Stimulated activated CD4-positive, alpha-beta T cell treated with anti-CD3 and anti-CD28 coated beads, TNF-alpha, amount 100 ng/mL, for 48 hours (primary cell): ENCODE measurements at regions not wholly inside any gene's neighbourhood (a gene's known extent, or its start where the extent isn't known, plus 50 kb on each side); places are given as distances from the start of the nearest gene placed in this dataset.
"Not testable (repeated sequence)": the region's sequence is repeated elsewhere in the genome, so short reads cannot be mapped to it uniquely, and the experiment has no call there.

Experiments
- DNase-seq, 3 donors: peaks; one replicate each; pipeline ENCODE4 v3.0.0-alpha.2; 2020; ENCODE audit warnings: low read depth in 3 of 3

- no peak for DNase-seq
Observed at GRCh38 chr21:35801391-35801790, 258.9 kb downstream of the SETD4 start.

GRCh38 chr21:35800796-35801385 is 259.4 kb downstream of the SETD4 start:
- DNase-seq, result not testable (repeated sequence)

- DNase-seq, result no peak
Observed at GRCh38 chr21:35796844-35797243, 263.5 kb downstream of the SETD4 start.

DNA sequence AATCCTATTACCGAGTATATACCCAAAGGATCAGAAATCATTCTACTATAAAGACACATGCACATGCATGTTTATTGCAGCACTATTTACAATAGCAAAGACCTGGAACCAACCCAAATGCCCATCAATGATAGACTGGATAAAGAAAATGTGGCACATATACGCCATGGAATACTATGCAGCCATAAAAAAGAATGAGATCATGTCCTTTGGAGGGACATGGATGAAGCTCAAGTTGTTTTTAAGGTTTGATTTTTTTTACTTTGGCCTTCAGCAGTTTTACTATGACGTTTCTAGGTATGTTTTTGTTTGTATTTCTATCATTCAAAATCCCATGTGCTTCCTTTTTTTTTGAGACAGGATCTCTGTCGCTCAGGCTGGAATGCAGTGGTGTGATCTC is 265.8 kb downstream of the SETD4 start:
- not testable (repeated sequence) for DNase-seq

- DNase-seq, result no peak
Observed at GRCh38 chr21:35792569-35793305, 267.6 kb downstream of the SETD4 start.

DNA sequence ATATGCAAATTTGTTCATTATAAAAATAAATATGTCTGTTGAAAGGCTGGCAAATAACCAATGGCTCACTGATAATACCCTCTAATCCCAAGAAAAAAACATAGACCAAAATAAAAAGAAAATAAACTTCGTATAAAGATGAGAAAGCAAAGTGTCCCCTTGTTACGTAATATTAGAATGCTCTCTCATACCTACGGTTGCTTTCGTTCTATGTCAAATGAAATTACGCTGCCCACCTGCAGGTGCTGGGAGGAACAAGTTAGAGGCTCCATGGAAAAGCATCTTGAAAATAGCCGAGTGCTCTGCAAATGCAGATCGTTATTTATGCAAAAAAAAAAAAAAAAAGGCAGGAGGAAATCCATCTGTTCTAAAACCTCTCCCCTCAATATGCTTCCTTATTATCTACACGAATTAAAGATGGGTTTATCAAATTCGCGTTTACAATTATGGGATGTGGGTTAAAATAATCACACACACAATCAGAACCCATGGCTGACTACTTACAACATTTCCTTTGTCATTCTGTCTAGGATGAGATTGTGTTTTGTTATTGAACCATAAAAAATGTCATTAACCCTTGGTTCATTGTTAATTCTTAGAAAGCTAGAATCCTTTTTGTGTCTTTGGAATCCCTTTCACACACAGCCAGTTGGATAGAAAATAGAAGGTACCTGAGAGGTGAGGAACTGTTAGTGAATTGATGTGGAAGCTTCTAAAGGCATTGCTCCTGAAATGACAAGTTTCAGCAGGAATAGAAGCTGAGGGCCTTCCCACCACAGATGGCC is 268.6 kb downstream of the SETD4 start:
- DNase-seq, result no peak

DNA sequence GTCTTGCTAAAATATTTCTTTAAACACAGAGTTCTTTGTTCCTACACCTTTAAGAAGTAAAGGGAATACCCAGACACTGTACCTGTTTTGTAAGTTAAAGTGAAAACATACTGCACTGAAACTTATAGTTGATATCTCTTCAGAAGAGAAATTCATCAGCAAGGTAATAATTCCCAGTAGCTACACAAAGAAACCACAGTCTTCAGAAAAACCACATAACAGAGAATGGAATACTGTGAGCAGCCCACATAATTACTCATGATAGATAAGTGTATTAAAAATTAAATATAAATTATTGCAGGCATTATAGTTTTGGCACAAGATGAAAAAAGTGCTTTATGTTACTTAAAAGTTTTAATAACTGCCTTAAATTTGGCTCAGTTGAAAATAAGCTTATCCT is 276.6 kb downstream of the SETD4 start:
- no peak for DNase-seq

DNA sequence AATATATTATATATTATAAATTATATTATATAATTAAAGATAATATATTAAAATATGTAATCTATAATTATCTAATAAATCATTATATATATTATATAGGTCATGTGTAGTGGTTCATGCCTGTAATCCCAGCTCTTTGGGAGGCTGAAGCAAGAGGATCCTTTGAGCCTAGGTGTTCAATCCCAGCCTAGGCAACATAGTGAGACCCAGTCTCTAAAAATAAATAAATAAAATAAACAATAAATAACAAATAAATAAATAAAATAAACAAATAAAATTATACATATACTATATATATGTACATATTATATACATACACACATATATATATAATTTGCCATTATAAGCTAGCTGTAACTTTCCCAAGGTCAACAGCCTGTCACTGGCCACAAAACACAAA is 277.7 kb downstream of the SETD4 start:
- no peak for DNase-seq

- no peak for DNase-seq
Observed at GRCh38 chr21:35780983-35781382, 279.3 kb downstream of the SETD4 start.

- DNase-seq, result no peak
Observed at GRCh38 chr21:35779690-35780570, 280.4 kb downstream of the SETD4 start.

DNA sequence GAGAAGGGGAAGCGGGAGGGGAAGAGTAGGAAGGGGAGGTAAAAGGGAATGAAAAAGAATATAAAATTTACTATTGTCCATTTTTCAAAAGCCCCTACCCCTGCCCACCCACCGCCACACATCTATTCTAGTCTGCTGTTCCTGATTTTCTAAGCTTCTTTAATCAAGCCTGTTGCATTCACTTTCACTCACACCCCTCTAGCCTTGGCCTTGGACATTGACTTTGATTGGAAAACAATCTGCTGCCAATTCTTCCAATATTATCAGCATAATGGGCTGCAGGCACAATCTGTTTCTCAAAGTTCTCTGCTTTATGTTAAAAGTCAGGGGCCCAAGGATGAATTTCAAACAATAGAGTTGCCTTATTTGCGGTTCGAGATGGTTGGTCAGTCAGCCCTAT is 281.2 kb downstream of the SETD4 start:
- no peak for DNase-seq

DNA sequence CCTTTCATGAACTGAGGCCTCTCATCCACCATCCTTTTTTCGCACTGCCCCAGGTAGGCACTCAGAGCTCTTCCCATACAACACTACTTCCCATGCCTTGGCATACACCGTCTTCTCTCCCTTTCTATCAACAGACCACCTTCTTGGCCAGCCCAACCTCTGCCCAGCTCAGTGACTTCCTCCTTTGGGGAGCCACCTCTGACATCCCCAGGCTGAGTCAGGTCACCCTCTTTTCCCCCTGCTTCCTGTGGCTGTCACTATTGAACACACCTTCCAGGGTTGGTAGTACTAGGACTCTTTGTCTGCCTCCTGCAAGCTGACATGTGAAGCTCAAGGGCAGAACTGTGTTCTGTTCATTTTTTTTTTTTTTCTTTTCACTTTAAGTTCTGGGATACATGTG is 283.2 kb downstream of the SETD4 start:
- no peak for DNase-seq

DNA sequence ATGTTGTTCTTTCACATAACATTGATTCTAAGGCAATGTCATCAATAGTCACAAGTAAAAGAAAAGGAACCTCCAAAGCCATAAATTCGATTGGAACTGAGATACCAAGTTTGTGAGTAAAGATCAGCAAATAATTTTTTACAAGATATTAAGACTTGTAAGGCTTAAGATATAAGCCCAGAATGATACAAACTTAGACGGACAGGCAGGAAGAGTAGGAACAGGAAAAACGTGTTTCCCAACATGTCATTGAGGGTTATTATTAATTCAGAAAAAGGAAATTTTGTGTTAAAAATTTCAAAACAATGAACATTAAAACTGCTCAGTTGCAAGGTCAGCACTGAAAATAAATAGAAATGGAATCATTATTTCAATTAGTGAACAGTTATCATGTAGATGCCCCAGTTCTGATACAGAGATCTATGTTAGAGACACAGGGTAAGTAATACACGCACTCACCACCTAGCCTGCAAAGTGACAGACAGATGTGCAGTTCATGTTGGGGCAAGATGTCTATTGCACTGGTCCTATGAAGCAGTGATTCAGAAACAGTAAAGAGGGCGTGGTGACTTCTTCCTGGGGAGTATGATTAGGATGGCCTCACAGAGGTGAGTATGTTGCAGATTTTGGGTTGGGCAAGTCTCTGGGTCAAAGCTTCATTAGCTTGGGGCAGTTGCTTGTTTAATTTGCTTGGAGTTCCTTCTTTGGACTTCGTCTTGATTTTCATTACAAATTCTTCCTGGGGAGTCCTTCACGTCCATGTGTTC is 284.4 kb downstream of the SETD4 start:
- DNase-seq, result no peak

GRCh38 chr21:35770101-35770945 is 290.0 kb downstream of the SETD4 start:
- no peak for DNase-seq

GRCh38 chr21:35768187-35768586 is 292.1 kb downstream of the SETD4 start:
- no peak for DNase-seq

DNA sequence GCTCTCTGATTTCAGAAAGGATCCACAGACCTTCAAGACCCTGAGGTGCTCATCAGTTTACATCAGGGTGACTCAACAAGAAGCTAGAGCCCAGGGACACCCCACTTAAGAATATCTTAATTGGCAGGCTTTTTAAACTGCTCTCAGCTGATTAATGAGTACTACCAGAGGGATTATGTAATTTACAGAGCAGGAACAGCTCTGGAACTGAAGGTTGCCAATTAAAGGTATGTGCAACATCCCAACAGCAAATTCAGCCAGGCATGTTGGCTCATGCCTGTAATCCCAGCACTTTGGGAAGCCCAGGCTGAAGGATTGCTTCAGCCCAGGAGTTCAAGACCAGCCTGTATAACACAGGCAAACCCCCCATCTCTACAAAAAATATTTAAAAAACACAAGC is 295.7 kb downstream of the SETD4 start:
- no peak for DNase-seq

DNA sequence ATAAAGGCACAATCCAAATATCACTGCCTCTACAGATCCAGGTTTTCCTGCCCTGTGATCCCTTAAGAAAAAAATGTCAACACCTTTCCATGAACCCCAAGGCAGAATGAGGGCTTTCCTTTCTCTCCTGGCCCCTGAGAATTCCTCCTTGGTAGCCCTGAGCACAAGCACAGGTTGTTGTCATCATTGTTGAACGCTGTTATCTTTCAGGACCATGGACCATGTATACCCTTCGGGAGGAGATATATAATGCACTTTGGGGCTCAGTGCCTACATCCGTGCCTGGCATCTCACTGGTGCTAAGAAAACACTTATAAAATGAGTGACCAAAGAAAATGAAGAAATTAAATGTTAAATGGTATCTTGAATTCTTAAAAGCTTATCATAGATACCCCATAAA is 296.2 kb downstream of the SETD4 start:
- DNase-seq, result no peak

DNA sequence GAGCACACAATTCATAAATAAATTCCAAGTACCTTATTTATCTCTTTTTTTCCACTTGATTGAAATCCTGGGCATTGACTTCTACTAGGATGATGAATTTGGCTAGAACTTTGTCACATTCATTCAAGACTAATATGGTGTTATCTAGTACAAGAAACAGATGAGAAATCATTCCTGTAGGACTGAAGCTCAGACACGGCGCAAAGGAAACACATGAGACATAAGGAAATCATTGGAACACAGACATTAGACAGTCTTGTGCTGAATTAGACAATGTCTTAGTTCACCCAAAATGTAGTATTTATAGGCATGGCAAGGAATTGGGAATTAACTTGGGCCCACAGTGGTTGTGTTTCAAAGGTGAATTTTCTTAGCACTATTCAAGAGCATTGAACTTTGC is 305.7 kb downstream of the SETD4 start:
- no peak for DNase-seq

DNA sequence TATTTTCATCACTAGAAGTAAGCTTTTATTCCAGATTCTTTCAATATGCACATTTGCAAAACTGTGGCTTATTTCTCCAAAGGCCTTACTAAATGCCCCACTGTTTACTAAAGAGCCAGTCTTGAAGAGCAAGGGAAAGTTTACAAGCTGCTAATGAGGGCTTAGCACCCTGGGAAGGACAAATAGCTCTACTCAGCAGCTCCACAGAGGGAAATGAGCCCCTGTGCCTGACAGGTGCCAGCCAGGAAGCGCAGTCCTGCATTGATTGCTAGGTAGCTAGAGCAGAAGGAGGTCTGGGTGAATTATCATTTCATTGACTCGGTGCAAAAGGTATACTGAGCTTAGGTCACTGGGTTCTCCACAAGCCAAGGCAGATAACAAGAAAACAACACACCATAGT is 307.0 kb downstream of the SETD4 start:
- no peak for DNase-seq

GRCh38 chr21:35751171-35751570 is 309.2 kb downstream of the SETD4 start:
- no peak for DNase-seq
